ENCODE measurements at regions not wholly inside any gene's neighbourhood (a gene's known extent, or its start where the extent isn't known, plus 50 kb on each side); places are given as distances from the start of the nearest gene placed in this dataset.
"Not testable (repeated sequence)": the region's sequence is repeated elsewhere in the genome, so short reads cannot be mapped to it uniquely, and the experiment has no call there.

- no peaks in the 10 kb centered on the region for H3K36me3 ChIP-seq (replicated peaks)
- in situ Hi-C loops (cut with HindIII; ENCODE audit: low pct_ligation_motif_present, low sequenced_read_pairs): no loop called here
- no peak overlapping the region for H3K4me3 ChIP-seq (ENCODE audit: low read depth, low read length)
- no peak for DNase-seq
- TF ChIP-seq, protein P1, sequence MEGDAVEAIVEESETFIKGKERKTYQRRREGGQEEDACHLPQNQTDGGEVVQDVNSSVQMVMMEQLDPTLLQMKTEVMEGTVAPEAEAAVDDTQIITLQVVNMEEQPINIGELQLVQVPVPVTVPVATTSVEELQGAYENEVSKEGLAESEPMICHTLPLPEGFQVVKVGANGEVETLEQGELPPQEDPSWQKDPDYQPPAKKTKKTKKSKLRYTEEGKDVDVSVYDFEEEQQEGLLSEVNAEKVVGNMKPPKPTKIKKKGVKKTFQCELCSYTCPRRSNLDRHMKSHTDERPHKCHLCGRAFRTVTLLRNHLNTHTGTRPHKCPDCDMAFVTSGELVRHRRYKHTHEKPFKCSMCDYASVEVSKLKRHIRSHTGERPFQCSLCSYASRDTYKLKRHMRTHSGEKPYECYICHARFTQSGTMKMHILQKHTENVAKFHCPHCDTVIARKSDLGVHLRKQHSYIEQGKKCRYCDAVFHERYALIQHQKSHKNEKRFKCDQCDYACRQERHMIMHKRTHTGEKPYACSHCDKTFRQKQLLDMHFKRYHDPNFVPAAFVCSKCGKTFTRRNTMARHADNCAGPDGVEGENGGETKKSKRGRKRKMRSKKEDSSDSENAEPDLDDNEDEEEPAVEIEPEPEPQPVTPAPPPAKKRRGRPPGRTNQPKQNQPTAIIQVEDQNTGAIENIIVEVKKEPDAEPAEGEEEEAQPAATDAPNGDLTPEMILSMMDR (IDR thresholded peaks at IDR 0.05; ENCODE audit: low read depth, low read length, missing control alignments): no peak
- no peaks in the 10 kb centered on the region for H3K27me3 ChIP-seq (replicated peaks)
- no peak overlapping the region for H3K27ac ChIP-seq
Measured at GRCh38 chr7:32648408-32649156, 153.3 kb downstream of the AVL9 start.

GRCh38 chr7:32645255-32645654 lies 150.0 kb downstream of the AVL9 start:
- H3K27ac ChIP-seq; in situ Hi-C loops (cut with HindIII; ENCODE audit: low pct_ligation_motif_present, low sequenced_read_pairs); H3K36me3 ChIP-seq (replicated peaks); H3K4me3 ChIP-seq (ENCODE audit: low read depth, low read length); DNase-seq; H3K27me3 ChIP-seq (replicated peaks): not testable (repeated sequence)

DNA sequence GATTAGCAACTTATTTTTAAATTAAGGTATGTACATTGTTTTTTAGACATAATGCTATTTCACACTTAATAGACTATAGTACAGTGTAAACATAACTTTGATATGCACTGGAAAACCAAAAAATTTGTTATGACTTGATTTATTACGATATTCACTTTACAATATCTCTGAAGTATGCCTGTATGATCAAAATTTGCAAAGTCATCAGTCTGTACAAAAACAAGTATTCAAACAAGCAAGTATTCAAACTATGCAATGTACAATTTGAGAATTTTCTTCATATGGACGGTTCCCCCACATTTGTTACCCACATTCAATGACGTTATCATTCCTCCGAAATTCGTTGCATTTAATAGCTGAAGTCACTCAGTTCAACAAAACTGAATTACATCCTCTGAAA lies 147.9 kb downstream of the AVL9 start:
- in situ Hi-C loops (cut with HindIII; ENCODE audit: low pct_ligation_motif_present, low sequenced_read_pairs): no loop called here
- Histone ChIP-seq H3K4me3 (ENCODE audit: low read depth, low read length) (no peak overlapping the region), H3K36me3 (replicated peaks) (no peaks in the 10 kb centered on the region), H3K27me3 (replicated peaks) (no peaks in the 10 kb centered on the region), H3K27ac (no peak overlapping the region)
- TF ChIP-seq, protein P1 (IDR thresholded peaks at IDR 0.05; ENCODE audit: low read depth, low read length, missing control alignments): no peak
- DNase-seq: no peak

GRCh38 chr7:32639122-32639521 lies 143.8 kb downstream of the AVL9 start:
- DNase-seq: no peak
- Histone ChIP-seq H3K4me3 (ENCODE audit: low read depth, low read length) (no peak overlapping the region), H3K27ac (no peak overlapping the region), H3K27me3 (replicated peaks) (no peaks in the 10 kb centered on the region), H3K36me3 (replicated peaks) (no peaks in the 10 kb centered on the region)
- in situ Hi-C loops (cut with HindIII; ENCODE audit: low pct_ligation_motif_present, low sequenced_read_pairs): no loop called here
- TF ChIP-seq, protein P1 (IDR thresholded peaks at IDR 0.05; ENCODE audit: low read depth, low read length, missing control alignments): no peak

DNA sequence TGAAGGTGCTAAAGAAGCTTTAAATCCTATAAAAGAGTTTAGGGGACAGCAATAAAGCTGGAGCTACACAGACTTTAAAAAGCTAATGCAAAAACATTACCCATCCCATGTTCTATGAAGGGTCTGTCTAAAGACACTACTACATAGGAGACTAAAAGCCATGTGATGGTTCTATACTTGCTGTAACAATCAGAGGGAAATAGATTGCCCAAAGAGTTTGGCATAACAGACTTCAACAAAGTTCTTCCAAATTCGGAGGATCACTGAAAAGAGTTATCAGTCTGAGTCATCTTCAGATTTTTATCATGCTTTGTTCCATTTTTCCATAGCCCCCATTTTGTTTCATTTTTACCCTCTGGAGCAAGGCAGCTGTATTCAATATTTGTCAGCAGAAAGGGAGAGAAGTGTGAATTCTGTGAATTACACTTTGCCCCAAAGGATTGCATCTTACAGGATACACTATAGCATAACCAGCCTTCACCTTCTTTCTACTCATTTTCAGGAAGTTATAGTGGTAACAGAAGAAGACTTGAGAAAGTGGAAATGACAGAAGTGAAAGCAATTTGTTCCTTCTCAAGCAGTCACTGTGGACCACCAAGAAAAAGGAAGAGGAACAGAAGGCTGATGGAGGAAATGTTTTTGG lies 143.3 kb downstream of the AVL9 start:
- not testable (repeated sequence) for H3K4me3 ChIP-seq (ENCODE audit: low read depth, low read length)

More for the DNA sequence above, 143.3 kb downstream of the AVL9 start:
- DNase-seq; H3K27ac ChIP-seq; in situ Hi-C loops (cut with HindIII; ENCODE audit: low pct_ligation_motif_present, low sequenced_read_pairs); H3K27me3 ChIP-seq (replicated peaks); H3K36me3 ChIP-seq (replicated peaks): not testable (repeated sequence)

Measured in brain microvascular endothelial cell (primary cell).